ENCODE measurements at regions not wholly inside any gene's neighbourhood (a gene's known extent, or its start where the extent isn't known, plus 50 kb on each side); places are given as distances from the start of the nearest gene placed in this dataset.

DNA sequence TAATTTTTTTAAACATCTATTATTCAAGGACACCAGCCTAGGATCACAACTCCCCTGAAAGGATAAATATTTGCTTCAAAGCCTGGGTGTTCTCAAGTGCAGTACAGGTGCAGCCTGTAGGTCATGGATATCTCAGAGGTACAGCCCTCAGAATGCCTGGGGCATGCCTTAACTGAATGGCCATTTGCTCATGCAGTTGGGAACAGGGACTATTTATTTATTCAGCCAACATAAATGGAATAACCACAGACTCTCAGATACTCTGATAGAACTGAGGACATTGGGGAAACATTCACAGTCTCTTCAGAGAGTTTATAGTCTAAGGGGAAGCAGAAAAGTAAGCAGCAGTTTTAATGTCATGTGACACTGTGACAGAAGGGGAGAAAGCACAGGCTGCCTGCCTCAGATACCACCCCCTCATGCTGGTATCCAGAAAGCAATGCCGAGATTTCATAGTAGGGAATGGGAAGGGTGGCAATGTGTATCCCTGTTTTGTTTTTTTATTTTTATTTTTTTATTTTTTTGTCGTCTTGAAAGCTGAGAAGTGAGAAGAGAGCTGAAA lies 112.6 kb downstream of the MACIR start:
- DNase-seq: no peak
- H3K9me3 ChIP-seq: no peaks in the 10 kb centered on the region
- H3K27me3 ChIP-seq: no peaks in the 10 kb centered on the region
- no peaks in the 10 kb centered on the region for H3K36me3 ChIP-seq
- no peak overlapping the region for H3K4me3 ChIP-seq (replicated peaks in 1 of 3)
- H3K4me1 ChIP-seq: peaks cover 0 to 21% of the 10 kb centered on the region in 2 donors
- intact Hi-C loops (cut with DNase I): no loop called here
- H3K27ac ChIP-seq: no peak overlapping the region
- TF ChIP-seq CTCF (IDR thresholded peaks at IDR 0.05): no peak
- TF ChIP-seq POLR2A (IDR thresholded peaks at IDR 0.05): no peak
- WGBS, 2 donors: 47% methylated on average over 2 of the region's 2 CpGs

DNA sequence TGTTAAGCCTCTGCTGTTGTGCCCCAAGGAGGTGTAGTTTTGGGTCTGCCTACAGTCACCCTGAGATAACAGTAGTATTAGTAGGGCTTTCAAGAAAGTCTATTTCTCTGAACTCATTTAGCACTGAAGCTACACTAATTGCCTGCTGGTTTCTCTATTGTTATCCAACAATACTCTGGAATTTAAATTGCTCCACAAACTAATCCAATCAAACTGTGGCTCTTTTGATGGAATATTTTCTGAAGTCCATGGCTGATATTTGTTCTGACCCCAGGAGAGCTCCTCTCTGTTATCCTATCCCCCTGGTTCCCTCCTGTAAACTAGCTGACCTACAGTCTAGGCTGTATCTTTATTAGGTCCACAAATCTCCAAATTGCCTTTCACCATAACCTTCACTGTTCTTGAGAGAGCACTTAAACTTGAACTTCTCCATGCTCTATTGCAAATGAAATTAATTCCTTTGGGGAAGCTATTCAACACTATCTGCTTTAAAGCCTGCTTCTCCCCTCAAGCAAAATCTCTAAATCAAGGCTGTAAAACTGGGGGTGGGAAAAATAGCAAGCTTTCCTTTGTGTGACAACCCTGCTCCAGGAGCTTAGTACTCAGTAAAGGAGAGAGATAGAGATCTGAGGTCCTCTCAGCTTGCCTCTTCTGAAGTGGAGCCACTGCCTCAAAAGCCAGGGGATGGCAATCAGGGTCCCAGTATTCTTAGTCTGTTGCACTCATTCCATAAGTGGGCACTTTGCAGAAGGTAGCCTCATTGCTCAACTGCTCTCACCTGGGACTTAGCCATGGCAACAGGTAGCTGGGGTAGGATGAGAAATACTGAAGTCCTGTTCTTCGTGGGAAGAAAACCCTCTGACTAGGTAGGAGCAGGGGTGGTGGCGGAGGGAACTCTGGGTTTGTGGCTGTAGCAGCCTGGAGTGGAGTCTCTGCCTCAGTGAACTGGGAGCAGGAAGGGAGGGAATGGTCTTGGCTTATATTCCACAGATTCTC lies 110.9 kb downstream of the MACIR start:
- DNase-seq: peak; percentile 43
- TF ChIP-seq CTCF (IDR thresholded peaks at IDR 0.05) (no peak), POLR2A (IDR thresholded peaks at IDR 0.05) (no peak)
- 32 to 59% methylated on average over 2 of the region's 2 CpGs for WGBS, 2 donors
- intact Hi-C loops (cut with DNase I): no loop called here
- Histone ChIP-seq H3K27ac (no peak overlapping the region), H3K9me3 (no peaks in the 10 kb centered on the region), H3K4me1 (peaks cover 0 to 13% of the 10 kb centered on the region in 2 donors), H3K36me3 (no peaks in the 10 kb centered on the region), H3K27me3 (no peaks in the 10 kb centered on the region), H3K4me3 (replicated peaks in 1 of 3) (no peak overlapping the region)

GRCh38 chr5:103367702-103368101 lies 109.1 kb downstream of the MACIR start:
- intact Hi-C loops (cut with DNase I): no loop called here
- Histone ChIP-seq H3K9me3 (no peaks in the 10 kb centered on the region), H3K4me1 (peaks cover 0 to 13% of the 10 kb centered on the region in 2 donors), H3K27ac (no peak overlapping the region), H3K36me3 (no peaks in the 10 kb centered on the region), H3K4me3 (replicated peaks in 1 of 3) (no peak overlapping the region), H3K27me3 (no peaks in the 10 kb centered on the region)
- no peak for TF ChIP-seq POLR2A (IDR thresholded peaks at IDR 0.05)
- no peak for TF ChIP-seq CTCF (IDR thresholded peaks at IDR 0.05)
- 84 to 88% methylated on average over 2 of the region's 2 CpGs for WGBS, 2 donors
- no peak for DNase-seq

GRCh38 chr5:103366918-103367549 lies 108.5 kb downstream of the MACIR start:
- Histone ChIP-seq H3K9me3 (no peaks in the 10 kb centered on the region), H3K4me1 (peaks cover 0 to 13% of the 10 kb centered on the region in 2 donors), H3K27ac (no peak overlapping the region), H3K4me3 (replicated peaks in 1 of 3) (no peak overlapping the region), H3K36me3 (no peaks in the 10 kb centered on the region), H3K27me3 (no peaks in the 10 kb centered on the region)
- intact Hi-C loops (cut with DNase I): no loop called here
- DNase-seq: no peak
- 90 to 91% methylated on average over 10 of the region's 10 CpGs for WGBS, 2 donors
- TF ChIP-seq CTCF (IDR thresholded peaks at IDR 0.05): no peak
- no peak for TF ChIP-seq POLR2A (IDR thresholded peaks at IDR 0.05)
